HG02610 (cell line): ENCODE measurements at regions not wholly inside any gene's neighbourhood (a gene's known extent, or its start where the extent isn't known, plus 50 kb on each side); places are given as distances from the start of the nearest gene placed in this dataset.
A peak's percentile ranks its signal among the peaks of the same experiment; 100 is the strongest.

Experiments used
- ATAC-seq: cut with Tn5 transposase; IDR thresholded peaks from one replicate; pipeline ENCODE4 v1.9.1; 2021; ENCODE audit warnings: mild to moderate bottlenecking, moderate library complexity; ENCODE audit not compliant: unreplicated experiment

DNA sequence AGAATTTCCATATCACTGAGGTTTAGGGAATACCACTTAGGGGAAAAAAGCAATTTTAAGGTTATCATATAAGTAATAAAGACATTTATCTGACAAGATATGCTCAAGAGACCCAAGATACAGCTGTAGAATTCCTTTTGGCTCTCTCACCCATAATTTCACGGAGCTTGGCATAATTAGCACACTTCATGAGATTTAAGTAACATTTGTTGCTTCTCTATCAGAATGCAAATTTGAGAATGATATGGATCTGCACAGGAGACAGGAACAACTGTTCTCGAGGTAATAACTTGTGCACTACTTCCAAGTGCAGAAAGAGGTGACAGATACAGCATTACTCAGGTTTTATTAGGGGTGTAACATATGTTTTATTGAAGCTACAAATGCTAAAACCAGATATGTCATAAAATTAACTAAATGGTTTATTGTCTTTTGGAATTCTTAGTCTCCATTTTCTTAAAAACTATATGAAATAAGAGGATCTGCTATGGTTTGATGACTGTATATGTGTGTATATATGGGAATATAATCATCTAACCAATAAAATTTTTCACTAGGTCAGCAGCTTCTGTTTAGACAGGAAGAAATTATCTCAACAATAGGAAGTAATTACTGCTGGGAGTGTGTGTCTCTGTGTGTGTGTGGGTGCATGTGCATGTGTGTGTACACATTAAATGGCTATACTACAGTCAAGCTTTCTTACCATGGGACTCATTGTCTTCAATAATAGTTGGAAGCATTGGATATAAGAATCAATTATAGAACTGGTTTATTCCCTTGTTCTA is 401.3 kb downstream of the PCDH17 start:
- ATAC-seq, result no peak

DNA sequence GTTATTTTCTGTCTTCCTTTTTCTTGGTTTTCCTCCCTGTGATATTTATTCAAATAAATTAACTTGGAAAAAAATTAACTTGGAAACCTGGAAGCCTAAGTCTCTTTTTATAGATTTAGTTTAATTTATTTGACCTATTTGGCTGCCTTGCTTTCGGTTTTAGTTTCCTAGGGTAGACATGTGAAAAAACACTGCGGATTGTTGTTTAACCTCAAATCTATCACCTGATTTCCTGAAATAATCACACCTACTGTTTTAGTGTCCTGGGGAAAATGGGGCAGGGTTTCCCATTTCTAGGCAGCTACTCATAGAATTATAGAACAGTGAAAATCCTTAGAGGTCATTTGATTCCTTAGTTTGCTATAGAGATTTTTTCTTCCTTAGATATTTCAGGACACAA is 412.4 kb downstream of the PCDH17 start:
- no peak for ATAC-seq

GRCh38 chr13:58048670-58049069 is 417.1 kb downstream of the PCDH17 start:
- ATAC-seq, result no peak

DNA sequence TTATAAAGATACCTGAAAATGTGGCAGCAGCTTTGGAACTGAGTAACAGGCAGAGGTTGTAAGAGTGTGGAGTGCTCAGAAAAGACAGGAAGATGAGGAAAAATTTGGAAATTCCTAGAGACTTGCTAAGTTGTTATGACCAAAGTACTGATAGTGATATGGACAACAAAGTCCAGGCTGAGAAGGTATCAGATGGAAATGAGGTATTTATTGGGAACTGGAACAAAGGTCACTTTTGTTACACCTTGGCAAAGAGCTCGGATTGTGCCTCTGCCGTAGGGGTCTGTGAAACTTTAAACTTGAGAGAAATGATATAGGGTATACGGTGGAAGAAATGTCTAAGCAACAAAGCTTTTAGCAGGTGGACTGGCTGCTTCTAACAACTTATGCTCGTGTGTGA is 419.9 kb downstream of the PCDH17 start:
- ATAC-seq, result no peak

DNA sequence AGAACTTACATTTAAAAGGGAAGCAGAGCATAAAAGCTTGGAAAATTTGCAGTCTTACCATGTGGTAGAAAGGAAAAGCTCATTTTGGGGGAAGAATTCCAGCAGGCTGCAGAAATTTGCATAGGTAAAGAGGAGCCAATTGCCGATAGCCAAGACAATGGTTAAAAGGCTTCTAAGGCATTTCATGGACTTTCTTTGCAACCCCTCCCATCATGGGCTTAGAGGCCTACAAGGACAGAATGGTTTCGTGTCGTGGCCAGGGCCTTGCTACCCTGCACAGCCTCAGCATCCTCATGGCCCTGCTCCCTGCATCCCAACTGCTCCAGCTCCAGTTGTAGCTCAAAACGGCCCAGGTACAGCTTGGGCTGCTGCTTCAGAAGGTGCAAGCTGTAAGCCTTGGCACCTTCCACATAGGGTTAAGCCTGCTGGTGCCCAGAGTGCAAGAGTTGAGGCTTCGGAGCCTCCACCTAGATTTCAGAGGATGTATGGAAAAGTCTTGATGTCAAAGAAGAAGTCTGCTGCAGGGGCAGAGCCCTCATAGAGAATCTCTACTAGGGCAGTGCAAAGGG is 420.3 kb downstream of the PCDH17 start:
- ATAC-seq, result no peak

DNA sequence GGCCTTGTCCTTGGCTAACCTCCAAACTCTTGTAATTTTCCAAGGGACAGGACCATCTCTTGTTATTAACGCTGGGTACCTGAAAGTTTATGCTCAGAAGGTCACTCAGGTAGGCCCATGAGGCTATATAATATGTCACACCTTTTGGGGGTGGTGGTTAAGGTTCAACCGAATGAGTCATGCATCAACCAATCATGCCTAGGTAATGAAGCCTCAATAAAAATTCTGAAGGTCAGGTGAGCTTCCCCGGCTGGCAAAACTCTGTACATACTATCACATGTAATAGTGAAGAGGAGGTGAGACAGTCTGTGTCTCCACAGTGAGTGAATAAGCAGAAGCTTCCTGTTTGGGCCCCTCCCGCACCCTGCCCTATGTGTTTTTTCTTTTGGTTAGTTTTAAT is 424.9 kb downstream of the PCDH17 start:
- no peak for ATAC-seq

DNA sequence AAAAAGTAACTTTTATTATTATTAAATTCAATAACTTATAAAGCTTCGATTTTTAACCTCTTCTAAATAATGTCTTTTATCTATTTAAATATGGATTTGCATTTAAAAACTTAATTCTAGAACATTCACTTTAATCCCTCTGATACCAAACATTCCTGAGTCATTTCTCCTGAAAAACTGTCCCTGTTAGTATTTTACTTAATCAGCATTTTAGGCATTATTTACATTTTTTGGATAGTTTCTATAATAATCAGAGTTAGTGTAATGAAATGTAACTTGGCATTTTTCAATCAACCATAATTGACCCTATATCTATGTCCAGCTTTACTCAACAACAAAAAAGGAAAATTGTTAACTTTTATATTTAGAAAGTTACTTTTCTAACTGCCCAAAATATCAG is 428.1 kb downstream of the PCDH17 start:
- ATAC-seq, result no peak

DNA sequence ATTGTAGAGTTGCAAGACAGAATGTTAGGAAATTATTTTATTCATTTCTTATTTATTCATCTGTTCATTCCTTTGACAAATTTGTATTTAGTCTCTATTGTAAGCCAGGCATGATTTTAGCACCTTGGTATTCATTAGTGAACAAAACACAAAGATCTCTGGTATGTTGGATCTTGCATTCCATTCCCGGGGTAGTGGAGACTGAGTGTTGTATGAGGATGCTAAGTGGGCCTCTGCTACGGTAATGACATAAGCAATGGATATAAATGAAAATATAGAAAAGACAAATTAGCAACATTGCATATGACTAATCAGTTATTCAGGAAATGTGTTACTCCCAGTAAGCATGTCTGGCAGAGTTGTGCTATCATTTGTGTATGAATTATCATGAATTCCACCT is 449.3 kb downstream of the PCDH17 start:
- ATAC-seq, result no peak

DNA sequence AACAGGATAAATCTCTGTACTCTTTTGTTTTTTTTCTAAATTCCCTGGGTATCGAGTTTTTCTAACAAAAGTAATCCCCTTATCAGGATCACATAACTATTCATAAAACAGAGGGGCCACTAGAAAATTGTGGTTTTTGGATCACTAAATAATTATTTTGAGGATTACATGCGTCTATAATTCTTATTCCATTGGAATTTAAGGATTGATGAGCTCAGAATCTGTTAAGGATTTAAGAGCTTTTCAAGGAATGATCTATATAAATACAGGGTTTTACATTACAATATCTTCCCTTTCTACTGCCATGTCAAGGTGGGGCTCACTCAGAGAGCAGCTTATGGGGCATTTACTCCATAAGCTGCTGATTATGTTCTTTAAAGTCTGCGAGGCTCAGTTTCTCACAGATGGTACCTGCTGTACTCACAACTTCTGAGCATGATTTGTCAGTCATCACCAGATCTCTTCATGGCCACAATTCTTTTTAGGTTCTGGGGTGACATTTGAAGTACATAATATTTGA is 449.8 kb downstream of the PCDH17 start:
- ATAC-seq, result no peak

GRCh38 chr13:58083064-58083463 is 451.5 kb downstream of the PCDH17 start:
- ATAC-seq, result no peak

DNA sequence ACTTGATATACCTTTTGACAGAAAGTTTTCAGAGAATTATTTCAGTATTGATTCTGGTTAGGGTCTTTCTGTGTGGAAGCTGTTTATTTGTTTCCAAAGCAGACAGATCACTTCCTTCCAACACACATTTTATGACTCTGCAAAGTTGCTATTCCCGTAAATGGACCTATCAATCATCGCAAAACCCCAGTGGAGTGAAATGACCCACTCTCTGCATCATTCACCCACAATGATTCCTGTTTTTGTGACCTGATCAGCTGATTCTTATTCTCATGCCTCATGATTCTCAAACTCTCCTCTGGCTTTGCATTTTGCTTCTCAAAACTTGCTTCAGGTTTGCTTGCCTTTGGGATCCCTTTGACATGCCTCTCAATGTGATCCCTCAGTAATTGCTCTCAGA is 453.7 kb downstream of the PCDH17 start:
- peak; percentile 40 for ATAC-seq

- ATAC-seq, result peak; percentile 91
These were observed 454.3 kb downstream of the PCDH17 start for GRCh38 chr13:58085819-58086218.

- ATAC-seq, result peak; percentile 28
These were observed 456.0 kb downstream of the PCDH17 start for GRCh38 chr13:58087566-58087965.

DNA sequence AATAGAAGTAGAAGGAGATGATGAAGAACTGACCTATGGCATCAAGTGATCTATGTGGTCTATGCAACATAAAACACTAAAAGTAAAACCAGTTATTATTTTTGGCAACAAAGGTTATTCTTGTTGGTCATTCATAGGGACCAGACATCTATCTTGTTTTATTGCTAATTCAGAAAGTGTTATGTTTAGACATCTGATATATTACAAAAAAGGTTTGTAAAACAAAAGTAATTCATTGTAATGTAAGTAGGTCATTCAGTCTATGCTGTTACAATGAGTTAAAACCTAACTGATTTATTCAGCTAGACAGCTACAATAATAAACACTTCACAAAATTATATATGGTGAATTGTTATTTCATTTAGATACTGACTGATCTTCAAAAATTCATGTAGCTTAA is 461.9 kb downstream of the PCDH17 start:
- ATAC-seq, result no peak

DNA sequence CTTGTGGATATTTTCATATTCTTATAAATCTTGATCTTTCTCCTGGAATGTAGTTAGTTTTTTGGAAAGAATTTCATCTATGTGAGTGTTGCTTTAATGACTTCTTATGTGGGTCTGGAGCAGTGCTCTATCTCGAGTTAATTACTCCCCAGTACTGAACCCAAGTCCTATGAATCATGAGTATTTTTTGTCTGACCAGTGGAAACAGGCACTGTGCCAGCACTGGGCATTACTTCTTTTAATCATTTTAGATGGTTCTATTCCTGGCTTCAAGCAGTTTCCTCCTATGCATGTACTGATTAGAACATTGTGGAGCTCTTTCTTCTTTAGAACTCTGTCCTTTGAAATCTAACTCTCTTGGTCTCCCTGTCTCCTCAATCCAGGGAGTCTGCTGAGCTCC is 466.3 kb downstream of the PCDH17 start:
- no peak for ATAC-seq

DNA sequence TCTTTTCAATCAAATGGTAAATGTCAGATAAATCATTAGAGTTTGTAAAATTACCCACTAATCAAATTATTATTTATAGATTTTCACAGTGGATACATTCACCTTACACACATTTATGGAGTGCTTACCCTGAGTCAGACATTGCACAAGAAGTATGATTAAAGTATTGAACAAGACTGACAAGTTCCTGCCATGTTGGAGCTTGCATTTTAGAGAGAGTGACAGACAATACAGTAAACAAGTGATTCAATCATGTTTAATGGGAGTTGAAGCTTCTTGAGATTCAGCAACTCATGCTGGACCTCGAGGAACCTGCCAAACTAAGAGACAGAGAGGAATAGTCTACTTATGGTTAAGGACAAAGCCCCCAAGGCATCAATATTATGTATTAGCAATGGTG is 487.8 kb downstream of the PCDH17 start:
- ATAC-seq, result no peak

GRCh38 chr13:58119804-58120203 is 488.3 kb downstream of the PCDH17 start:
- ATAC-seq, result no peak

DNA sequence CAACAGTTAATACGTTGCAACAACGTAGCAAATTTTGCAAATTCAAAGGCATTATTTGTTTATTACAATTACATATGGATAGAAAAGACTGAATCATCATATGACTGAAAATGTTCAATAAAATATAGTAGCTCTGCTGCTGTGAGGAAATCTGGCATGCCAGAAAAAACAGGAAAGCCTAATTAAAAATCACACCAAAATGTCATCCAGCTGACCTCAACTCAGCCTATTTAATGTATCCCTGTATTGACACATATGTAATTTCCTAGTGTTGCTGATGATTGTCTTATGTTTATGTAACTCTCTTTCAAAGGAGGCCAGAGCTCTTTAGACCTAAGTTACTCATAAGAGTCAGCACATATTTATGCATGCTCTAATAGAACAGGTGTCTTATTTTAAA is 495.0 kb downstream of the PCDH17 start:
- ATAC-seq, result no peak

- ATAC-seq, result no peak
These were observed 502.5 kb downstream of the PCDH17 start for GRCh38 chr13:58134012-58134411.

DNA sequence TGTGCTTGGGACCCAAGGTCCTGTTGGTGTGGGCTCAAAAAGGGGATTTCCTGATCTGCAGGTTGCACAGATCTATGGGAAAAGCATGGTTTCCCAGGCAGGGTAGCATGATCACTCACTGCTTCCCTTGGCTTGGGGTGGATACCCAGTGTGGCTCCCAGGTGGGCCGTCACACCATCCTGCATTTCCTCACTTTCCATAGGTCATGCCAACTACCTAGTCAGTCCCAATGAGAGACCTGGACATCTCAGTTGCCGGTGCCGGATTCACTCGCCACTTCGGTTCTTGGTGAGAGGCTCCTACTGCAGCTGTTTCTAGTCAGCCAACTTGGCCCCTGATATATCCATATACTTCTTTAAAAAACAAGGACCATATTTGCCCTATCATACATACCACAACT is 503.0 kb downstream of the PCDH17 start:
- no peak for ATAC-seq

GRCh38 chr13:58142952-58143351 is 511.4 kb downstream of the PCDH17 start:
- no peak for ATAC-seq

DNA sequence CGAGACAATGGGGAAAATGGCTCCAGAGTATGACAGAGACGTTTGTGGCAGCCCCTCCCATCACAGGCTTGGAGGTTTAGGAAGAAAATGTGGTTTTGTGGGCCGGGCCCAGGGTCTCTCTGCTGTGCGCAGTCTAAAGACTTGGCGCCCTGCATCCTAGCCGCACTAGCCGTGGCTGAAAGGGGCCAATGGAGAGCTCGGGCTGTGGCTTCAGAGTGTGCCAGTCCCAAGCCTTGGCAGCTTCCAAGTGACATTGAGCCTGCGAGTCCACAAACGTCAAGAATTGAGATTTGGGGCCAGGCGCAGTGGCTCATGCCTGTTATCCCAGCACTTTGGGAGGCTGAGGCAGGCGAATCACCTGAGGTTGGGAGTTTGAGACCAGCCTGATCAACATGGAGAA is 513.1 kb downstream of the PCDH17 start:
- no peak for ATAC-seq

GRCh38 chr13:58151452-58151851 is 519.9 kb downstream of the PCDH17 start:
- ATAC-seq, result no peak
